ENCODE measurements at regions not wholly inside any gene's neighbourhood (a gene's known extent, or its start where the extent isn't known, plus 50 kb on each side); places are given as distances from the start of the nearest gene placed in this dataset.

DNA sequence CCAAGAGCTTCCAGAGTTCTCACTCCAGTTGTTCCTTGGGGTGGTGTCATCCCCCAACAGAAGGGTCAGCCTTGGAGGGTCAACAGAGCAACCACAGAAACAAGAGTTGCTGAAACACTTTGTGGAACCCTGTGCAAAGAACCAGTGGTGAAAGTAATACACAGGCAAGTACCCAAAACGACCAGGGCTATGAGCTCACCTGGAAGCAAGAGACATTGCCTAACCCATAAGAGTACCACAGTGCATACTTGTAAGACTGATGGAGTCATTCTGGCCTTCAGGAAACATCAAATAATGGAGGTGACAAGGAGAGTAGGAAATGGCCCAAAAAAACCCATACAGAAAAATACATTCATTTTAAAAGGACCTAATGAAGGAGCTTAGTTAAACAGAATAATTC is 184.3 kb upstream of the TSC22D1 start:
- Mint-ChIP-seq H3K36me3 (ENCODE audit: unreplicated experiment) (no peaks in the 10 kb centered on the region), H3K27ac (ENCODE audit: unreplicated experiment) (no peak overlapping the region), H3K4me3 (ENCODE audit: unreplicated experiment) (no peak overlapping the region), H3K4me1 (ENCODE audit: low read depth, unreplicated experiment) (peaks cover 4% of the 10 kb centered on the region), H3K27me3 (ENCODE audit: unreplicated experiment) (no peaks in the 10 kb centered on the region), H3K9me3 (ENCODE audit: unreplicated experiment) (no peaks in the 10 kb centered on the region)
- no peak for DNase-seq
- TF ChIP-seq, protein P1, sequence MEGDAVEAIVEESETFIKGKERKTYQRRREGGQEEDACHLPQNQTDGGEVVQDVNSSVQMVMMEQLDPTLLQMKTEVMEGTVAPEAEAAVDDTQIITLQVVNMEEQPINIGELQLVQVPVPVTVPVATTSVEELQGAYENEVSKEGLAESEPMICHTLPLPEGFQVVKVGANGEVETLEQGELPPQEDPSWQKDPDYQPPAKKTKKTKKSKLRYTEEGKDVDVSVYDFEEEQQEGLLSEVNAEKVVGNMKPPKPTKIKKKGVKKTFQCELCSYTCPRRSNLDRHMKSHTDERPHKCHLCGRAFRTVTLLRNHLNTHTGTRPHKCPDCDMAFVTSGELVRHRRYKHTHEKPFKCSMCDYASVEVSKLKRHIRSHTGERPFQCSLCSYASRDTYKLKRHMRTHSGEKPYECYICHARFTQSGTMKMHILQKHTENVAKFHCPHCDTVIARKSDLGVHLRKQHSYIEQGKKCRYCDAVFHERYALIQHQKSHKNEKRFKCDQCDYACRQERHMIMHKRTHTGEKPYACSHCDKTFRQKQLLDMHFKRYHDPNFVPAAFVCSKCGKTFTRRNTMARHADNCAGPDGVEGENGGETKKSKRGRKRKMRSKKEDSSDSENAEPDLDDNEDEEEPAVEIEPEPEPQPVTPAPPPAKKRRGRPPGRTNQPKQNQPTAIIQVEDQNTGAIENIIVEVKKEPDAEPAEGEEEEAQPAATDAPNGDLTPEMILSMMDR (IDR thresholded peaks at IDR 0.05; ENCODE audit: partially characterized antibody, unreplicated experiment): no peak

DNA sequence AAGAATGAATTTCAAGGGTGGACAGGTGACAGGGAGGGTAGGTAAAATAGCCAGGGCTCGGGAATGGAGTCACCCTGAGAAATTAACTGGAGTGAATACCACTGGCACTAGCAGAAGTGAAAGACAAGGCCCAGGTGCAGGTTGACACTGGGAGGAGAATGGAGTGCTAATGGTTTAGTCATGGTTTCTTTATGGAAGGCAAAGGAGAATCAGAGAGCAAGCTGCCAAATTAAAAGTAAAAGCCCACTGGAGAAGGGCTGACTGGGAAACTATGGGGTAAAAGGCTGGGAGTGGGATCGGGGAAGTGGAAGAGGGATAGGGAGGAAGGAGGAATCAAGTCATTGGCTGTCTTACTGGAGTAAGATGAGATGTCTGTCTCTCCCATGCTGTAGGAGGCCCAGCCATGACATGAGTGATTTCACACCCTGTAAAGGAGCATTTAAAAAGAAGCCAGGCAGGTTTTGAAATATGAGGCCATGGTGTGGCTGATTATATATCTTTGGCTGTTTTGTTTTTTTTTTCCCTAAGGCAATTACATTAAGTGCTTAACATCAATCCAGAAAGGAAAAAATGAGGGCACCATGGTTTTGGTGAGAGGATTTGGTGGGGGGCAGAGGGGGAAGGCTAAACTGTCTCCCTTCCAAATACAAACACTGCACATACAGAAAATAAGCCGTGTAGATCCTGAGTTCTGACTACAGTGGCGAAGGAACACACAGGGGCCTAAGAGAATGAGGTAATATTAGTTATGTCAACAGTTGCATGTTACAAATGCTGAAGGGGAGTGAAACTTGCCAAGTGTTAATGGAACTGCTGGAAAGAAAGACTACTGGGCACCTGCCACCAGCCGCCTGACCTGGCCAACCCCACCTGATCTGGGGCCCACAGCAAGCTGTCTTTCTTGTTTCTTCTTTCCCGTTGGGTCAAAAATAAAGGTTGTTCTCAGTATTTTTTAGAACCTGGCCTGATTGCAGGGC is 183.5 kb upstream of the TSC22D1 start:
- no peak for DNase-seq
- Mint-ChIP-seq H3K4me3 (ENCODE audit: unreplicated experiment) (no peak overlapping the region), H3K36me3 (ENCODE audit: unreplicated experiment) (no peaks in the 10 kb centered on the region), H3K27me3 (ENCODE audit: unreplicated experiment) (no peaks in the 10 kb centered on the region), H3K9me3 (ENCODE audit: unreplicated experiment) (no peaks in the 10 kb centered on the region), H3K27ac (ENCODE audit: unreplicated experiment) (no peak overlapping the region), H3K4me1 (ENCODE audit: low read depth, unreplicated experiment) (peaks cover 4% of the 10 kb centered on the region)
- TF ChIP-seq, protein P1 (IDR thresholded peaks at IDR 0.05; ENCODE audit: partially characterized antibody, unreplicated experiment): no peak

DNA sequence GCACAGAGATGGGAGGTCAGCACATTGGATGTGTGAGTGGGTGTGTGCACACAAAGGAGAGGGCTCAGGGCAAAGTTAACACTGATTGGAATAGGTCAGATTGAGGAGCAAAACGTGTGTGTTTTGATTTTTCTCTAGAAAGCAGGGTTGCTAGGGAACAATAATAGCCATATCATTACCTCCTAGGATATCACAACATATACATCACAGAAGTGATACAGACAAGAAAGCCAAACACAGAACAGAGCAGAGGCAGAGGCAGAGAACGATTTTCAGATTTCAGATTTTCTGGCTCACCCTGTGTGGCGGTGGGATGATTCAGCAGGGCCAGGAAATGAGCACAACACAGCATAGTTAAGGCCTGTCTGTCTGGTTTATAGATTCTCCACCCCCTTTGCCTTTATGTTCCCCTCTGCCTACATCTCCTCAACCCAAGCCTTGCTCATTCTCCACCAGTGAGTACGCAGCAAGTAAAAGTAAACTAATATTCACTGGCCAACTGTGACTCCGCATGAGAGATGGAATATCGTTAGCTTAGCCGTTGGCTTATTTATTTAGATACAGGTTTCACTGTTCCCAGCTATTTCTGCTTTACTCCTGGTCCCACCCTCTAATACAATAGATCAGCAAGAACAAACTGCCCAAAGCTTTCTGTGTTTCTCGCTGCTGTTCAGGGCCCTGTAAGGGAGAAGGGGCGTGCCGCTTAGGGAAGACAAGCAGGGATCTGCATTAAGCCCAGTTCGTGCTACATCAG is 182.7 kb upstream of the TSC22D1 start:
- H3K4me3 Mint-ChIP-seq (ENCODE audit: unreplicated experiment): no peak overlapping the region
- no peaks in the 10 kb centered on the region for H3K36me3 Mint-ChIP-seq (ENCODE audit: unreplicated experiment)
- H3K27ac Mint-ChIP-seq (ENCODE audit: unreplicated experiment): no peak overlapping the region
- peaks cover 4% of the 10 kb centered on the region for H3K4me1 Mint-ChIP-seq (ENCODE audit: low read depth, unreplicated experiment)
- no peaks in the 10 kb centered on the region for H3K9me3 Mint-ChIP-seq (ENCODE audit: unreplicated experiment)
- DNase-seq: no peak
- TF ChIP-seq, protein P1 (IDR thresholded peaks at IDR 0.05; ENCODE audit: partially characterized antibody, unreplicated experiment): no peak
- H3K27me3 Mint-ChIP-seq (ENCODE audit: unreplicated experiment): no peaks in the 10 kb centered on the region

DNA sequence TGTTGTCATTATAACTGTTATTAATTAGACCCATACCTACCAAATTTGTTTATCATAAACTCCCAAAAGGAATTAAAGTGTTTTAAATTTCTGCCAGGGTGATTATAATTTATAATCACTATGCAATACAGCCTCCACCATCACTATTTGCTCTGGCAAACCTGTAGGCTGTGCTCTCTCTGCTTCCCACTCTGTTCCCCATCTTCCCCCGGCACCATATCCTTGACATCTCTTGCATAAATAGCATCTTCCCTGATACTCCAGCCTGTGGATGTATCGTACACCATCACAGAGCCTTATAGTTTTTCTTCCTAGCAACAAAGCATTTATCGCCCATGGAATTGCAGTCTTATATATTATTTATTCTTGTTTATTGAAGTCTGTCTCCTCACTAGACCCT is 181.5 kb upstream of the TSC22D1 start:
- H3K9me3 Mint-ChIP-seq (ENCODE audit: unreplicated experiment): no peaks in the 10 kb centered on the region
- H3K27me3 Mint-ChIP-seq (ENCODE audit: unreplicated experiment): no peaks in the 10 kb centered on the region
- no peaks in the 10 kb centered on the region for H3K36me3 Mint-ChIP-seq (ENCODE audit: unreplicated experiment)
- TF ChIP-seq, protein P1 (IDR thresholded peaks at IDR 0.05; ENCODE audit: partially characterized antibody, unreplicated experiment): no peak
- H3K4me3 Mint-ChIP-seq (ENCODE audit: unreplicated experiment): no peak overlapping the region
- H3K27ac Mint-ChIP-seq (ENCODE audit: unreplicated experiment): no peak overlapping the region
- H3K4me1 Mint-ChIP-seq (ENCODE audit: low read depth, unreplicated experiment): peaks cover 4% of the 10 kb centered on the region
- DNase-seq: no peak
